HG03095 (cell line): ENCODE measurements at regions not wholly inside any gene's neighbourhood (a gene's known extent, or its start where the extent isn't known, plus 50 kb on each side); places are given as distances from the start of the nearest gene placed in this dataset.

Source experiments
- ATAC-seq: cut with Tn5 transposase; IDR thresholded peaks from one replicate; pipeline ENCODE4 v1.9.1; 2021; ENCODE audit warnings: moderate library complexity; ENCODE audit not compliant: unreplicated experiment

- ATAC-seq, result no peak
These were observed 112.6 kb downstream of the CDC5L start for GRCh38 chr6:44500074-44500473.

- no peak for ATAC-seq
These were observed 116.0 kb downstream of the CDC5L start for GRCh38 chr6:44503471-44503870.

- ATAC-seq, result no peak
These were observed 116.8 kb downstream of the CDC5L start for GRCh38 chr6:44504301-44504791.

- ATAC-seq, result no peak
These were observed 118.2 kb downstream of the CDC5L start for GRCh38 chr6:44505751-44506150.

GRCh38 chr6:44507014-44507413 is 119.5 kb downstream of the CDC5L start:
- ATAC-seq, result no peak

GRCh38 chr6:44508646-44509045 is 121.1 kb downstream of the CDC5L start:
- ATAC-seq, result no peak

GRCh38 chr6:44511126-44511525 is 123.6 kb downstream of the CDC5L start:
- no peak for ATAC-seq

GRCh38 chr6:44512868-44513741 is 125.6 kb downstream of the CDC5L start:
- no peak for ATAC-seq

- no peak for ATAC-seq
These were observed 126.6 kb downstream of the CDC5L start for GRCh38 chr6:44514085-44514484.

GRCh38 chr6:44514576-44515193 is 127.2 kb downstream of the CDC5L start:
- no peak for ATAC-seq

- ATAC-seq, result no peak
These were observed 135.4 kb downstream of the CDC5L start for GRCh38 chr6:44522871-44523270.

- no peak for ATAC-seq
These were observed 137.1 kb downstream of the CDC5L start for GRCh38 chr6:44524476-44525227.

- ATAC-seq, result no peak
These were observed 138.3 kb downstream of the CDC5L start for GRCh38 chr6:44525761-44526351.

- no peak for ATAC-seq
These were observed 139.7 kb downstream of the CDC5L start for GRCh38 chr6:44527181-44527580.

GRCh38 chr6:44527583-44528369 is 140.3 kb downstream of the CDC5L start:
- ATAC-seq, result no peak

- ATAC-seq, result no peak
These were observed 140.8 kb downstream of the CDC5L start for GRCh38 chr6:44528370-44528644.

- ATAC-seq, result no peak
These were observed 141.2 kb downstream of the CDC5L start for GRCh38 chr6:44528716-44529115.

- ATAC-seq, result no peak
These were observed 141.8 kb downstream of the CDC5L start for GRCh38 chr6:44529146-44529905.

GRCh38 chr6:44530209-44530909 is 142.9 kb downstream of the CDC5L start:
- no peak for ATAC-seq
